Endothelial cell of umbilical vein (primary cell): ENCODE measurements at regions not wholly inside any gene's neighbourhood (a gene's known extent, or its start where the extent isn't known, plus 50 kb on each side); places are given as distances from the start of the nearest gene placed in this dataset.

Experiments used
- BruUV-seq: library from RNA; stranded (reverse); fragments of 400-500 nt; replicated peaks from 2 replicates; lab custom pipeline; 2021; lab: Mats Ljungman, UMichigan
- CTCF ChIA-PET: fragments of 300-600, 350-600 bp; sonication (Branson Sonifier 250); formaldehyde crosslinking; loops from one replicate; lab custom pipeline; 2021; ENCODE audit warnings: antibody characterized with exemption, inconsistent platforms; lab: Charles Lee
- POLR2A ChIA-PET: fragments of 300-600, 350-600 bp; sonication (Branson Sonifier 250); formaldehyde crosslinking; loops from one replicate; lab custom pipeline; 2021; ENCODE audit warnings: antibody characterized with exemption, inconsistent platforms; lab: Charles Lee
- DNase-seq: peaks from one replicate; pipeline ENCODE4 v3.0.0-alpha.2; 2011; ENCODE audit warnings: low read depth, low spot score
- FAIRE-seq: peaks from 2 replicates; lab custom pipeline; 2011; peaks lifted over from hg19 to GRCh38; lab: Jason Lieb, UNC
- H2AFZ ChIP-seq: 2 replicates; pipeline ENCODE4 v1.6.0; 2012; ENCODE audit warnings: low read depth, low read length, control low read depth, inconsistent platforms
- H3K27ac ChIP-seq: 2 replicates; pipeline ENCODE4 v1.5.1; 2011; ENCODE audit warnings: low read depth, mild to moderate bottlenecking, control low read depth, low read length, moderate library complexity; ENCODE audit not compliant: insufficient read depth
- H3K27me3 ChIP-seq, 2 experiments: 2 replicates each; pipeline versions ENCODE4 v1.6.0 to v1.6.1; 2011; ENCODE audit warnings: low read length in 2 of 2, mixed read lengths in 1 of 2; ENCODE audit not compliant: control insufficient read depth in 2 of 2, insufficient read depth in 2 of 2
- H3K36me3 ChIP-seq, 2 experiments: 2 replicates in 1 of 2; 3 replicates in 1 of 2; pipeline ENCODE4 v1.5.1; 2011; ENCODE audit warnings: low read length in 2 of 2, mild to moderate bottlenecking in 1 of 2, moderate library complexity in 1 of 2; ENCODE audit not compliant: control insufficient read depth in 2 of 2, insufficient read depth in 2 of 2; ENCODE audit errors: extremely low read depth in 1 of 2
- H3K4me1 ChIP-seq: 3 replicates; pipeline ENCODE4 v1.5.1; 2011; ENCODE audit warnings: mild to moderate bottlenecking, low read length; ENCODE audit not compliant: control insufficient read depth, insufficient read depth; ENCODE audit errors: extremely low read depth
- H3K4me2 ChIP-seq: 2 replicates; pipeline ENCODE4 v1.6.1; 2011; ENCODE audit warnings: low read length, control low read depth, mixed read lengths; ENCODE audit not compliant: insufficient read depth
- H3K4me3 ChIP-seq, 3 experiments: fragments of 200-600 bp in 1 of 3; sonication (generic), shearing (Covaris generic) in 1 of 3; replicated peaks in 1 of 3; 2 replicates each; pipeline ENCODE4 v1.5.1; 2011 to 2016; ENCODE audit warnings: control low read depth in 3 of 3, low read length in 3 of 3, mild to moderate bottlenecking in 2 of 3, inconsistent platforms in 1 of 3, low read depth in 1 of 3, moderate library complexity in 1 of 3; ENCODE audit not compliant: insufficient read depth in 1 of 3
- H3K79me2 ChIP-seq: 2 replicates; pipeline ENCODE4 v1.6.0; 2012; ENCODE audit warnings: low read length, inconsistent platforms; ENCODE audit not compliant: control insufficient read depth, insufficient read depth
- H3K9ac ChIP-seq: replicated peaks from 2 replicates; pipeline ENCODE3; 2011; ENCODE audit warnings: low read length, control low read depth; ENCODE audit not compliant: insufficient read depth; ENCODE audit errors: extremely low read depth
- H3K9me1 ChIP-seq: replicated peaks from 3 replicates; pipeline ENCODE4 v1.6.0; 2011; ENCODE audit warnings: mild to moderate bottlenecking, low read length; ENCODE audit not compliant: control insufficient read depth, insufficient read depth; ENCODE audit errors: extremely low read depth
- H3K9me3 ChIP-seq: replicated peaks from 2 replicates; pipeline ENCODE4 v1.5.1; 2012; ENCODE audit warnings: low read length, inconsistent platforms; ENCODE audit not compliant: control insufficient read depth, insufficient read depth
- H4K20me1 ChIP-seq: replicated peaks from 2 replicates; pipeline ENCODE3; 2011; ENCODE audit warnings: mild to moderate bottlenecking, low read length; ENCODE audit not compliant: control insufficient read depth, insufficient read depth; ENCODE audit errors: extremely low read depth
- CTCF ChIP-seq, 2 donors: IDR thresholded peaks; 1 replicate in 1 of 2; 2 replicates in 1 of 2; pipeline ENCODE4 v1.5.1; 2011; ENCODE audit warnings: low read length in 2 of 2, mild to moderate bottlenecking in 2 of 2, moderate library complexity in 2 of 2, control low read depth in 1 of 2, inconsistent platforms in 1 of 2, low read depth in 1 of 2; ENCODE audit not compliant: insufficient read depth in 1 of 2; ENCODE audit errors: extremely low read depth in 1 of 2
- EZH2 ChIP-seq: IDR thresholded peaks from 2 replicates; pipeline ENCODE4 v1.6.1; 2012; ENCODE audit warnings: borderline replicate concordance, low read depth, mild to moderate bottlenecking, moderate library complexity, low read length, inconsistent platforms; ENCODE audit not compliant: severe bottlenecking
- FOS ChIP-seq: IDR thresholded peaks from 2 replicates; pipeline ENCODE4 v1.6.1; 2011; ENCODE audit warnings: mild to moderate bottlenecking, low read length, moderate library complexity, borderline replicate concordance; ENCODE audit not compliant: insufficient read depth
- GATA2 ChIP-seq: IDR thresholded peaks from 2 replicates; pipeline ENCODE4 v1.7.0; 2011; ENCODE audit warnings: low read depth, mild to moderate bottlenecking, moderate library complexity, mixed read lengths, low read length; ENCODE audit not compliant: insufficient read length, insufficient read depth
- JUN ChIP-seq: IDR thresholded peaks from 2 replicates; pipeline ENCODE4 v1.6.1; 2011; ENCODE audit warnings: borderline replicate concordance, low read depth; ENCODE audit not compliant: insufficient read length, insufficient read depth
- MAX ChIP-seq: IDR thresholded peaks from 2 replicates; pipeline ENCODE4 v1.6.1; 2011; ENCODE audit not compliant: insufficient read depth, insufficient read length
- MYC ChIP-seq: IDR thresholded peaks from one replicate; pipeline ENCODE4 v1.6.1; 2011; ENCODE audit warnings: mild to moderate bottlenecking, low read depth, low read length
- POLR2A ChIP-seq: IDR thresholded peaks from 2 replicates; pipeline ENCODE4 v1.6.1; 2012; ENCODE audit warnings: low read depth, mild to moderate bottlenecking, control low read depth, low read length
- POLR2AphosphoS5 ChIP-seq: IDR thresholded peaks from 2 replicates; pipeline ENCODE4 v1.6.1; 2012; ENCODE audit warnings: low read depth, mild to moderate bottlenecking, control low read depth, low read length, moderate library complexity; ENCODE audit not compliant: insufficient read depth
- dilution Hi-C: fragments of 300-500 bp; cut with MboI; formaldehyde crosslinking; loops from one replicate; pipeline ENCODE4 v1.15.0; 2019; ENCODE audit warnings: low sequenced_read_pairs; ENCODE audit not compliant: extremely low pct_ligation_motif_present
- intact Hi-C: fragments of 100-400 bp; cut with micrococcal nuclease; formaldehyde crosslinking; loops from one replicate; pipeline ENCODE4 v1.10.0; 2022

- no peaks in the 10 kb centered on the region for H3K9me1 ChIP-seq
- no peak overlapping the region for H3K27ac ChIP-seq
- no peak overlapping the region for H2AFZ ChIP-seq
- TF ChIP-seq CTCF (IDR thresholded peaks at IDR 0.05; ENCODE audit: extremely low read depth in 1 of 2, insufficient read depth in 1 of 2, low read depth in 1 of 2, low read length in 2 of 2) (no peak), POLR2A (no peak), EZH2 (no peak)
- no peaks in the 10 kb centered on the region for H3K9me3 ChIP-seq
- H3K4me3 ChIP-seq, result no peak overlapping the region
- BruUV-seq, result no TSS peak
- no peaks in the 10 kb centered on the region for H3K4me1 ChIP-seq
- no peaks in the 10 kb centered on the region for H4K20me1 ChIP-seq
- H3K9ac ChIP-seq, result no peak overlapping the region
- intact Hi-C loops (no loop called here), dilution Hi-C loops (no loop called here)
- H3K36me3 ChIP-seq, result no peaks in the 10 kb centered on the region
- DNase-seq (no peak), FAIRE-seq (no peak)
- H3K79me2 ChIP-seq, result no peaks in the 10 kb centered on the region
- ChIA-PET CTCF (no interaction called here), POLR2A (no interaction called here)
- no peak overlapping the region for H3K4me2 ChIP-seq
- no peaks in the 10 kb centered on the region for H3K27me3 ChIP-seq
Measured at GRCh38 chr4:162767083-162767482, 399.6 kb downstream of the NAF1 start.

GRCh38 chr4:162761965-162762364 is 404.7 kb downstream of the NAF1 start:
- H3K36me3 ChIP-seq, result no peaks in the 10 kb centered on the region
- no peaks in the 10 kb centered on the region for H3K9me3 ChIP-seq
- dilution Hi-C loops (no loop called here), intact Hi-C loops (no loop called here)
- H3K27ac ChIP-seq, result no peak overlapping the region
- no peaks in the 10 kb centered on the region for H3K9me1 ChIP-seq
- H3K27me3 ChIP-seq, result no peaks in the 10 kb centered on the region
- H3K79me2 ChIP-seq, result no peaks in the 10 kb centered on the region
- no peak overlapping the region for H3K4me2 ChIP-seq
- no peak overlapping the region for H2AFZ ChIP-seq
- H3K9ac ChIP-seq, result no peak overlapping the region
- no peak overlapping the region for H3K4me3 ChIP-seq
- no peak for DNase-seq
- POLR2A ChIA-PET, result no interaction called here
- H3K4me1 ChIP-seq, result no peaks in the 10 kb centered on the region
- BruUV-seq, result no TSS peak
- no peak for FAIRE-seq
- TF ChIP-seq MYC (no peak), POLR2AphosphoS5 (no peak), CTCF (IDR thresholded peaks at IDR 0.05; ENCODE audit: extremely low read depth in 1 of 2, insufficient read depth in 1 of 2, low read depth in 1 of 2, low read length in 2 of 2) (no peak), GATA2 (no peak), EZH2 (no peak), JUN (no peak), POLR2A (no peak), MAX (no peak), FOS (no peak)
- CTCF ChIA-PET, result no interaction called here
- no peaks in the 10 kb centered on the region for H4K20me1 ChIP-seq
